LNCAP (cell line): ENCODE measurements at regions not wholly inside any gene's neighbourhood (a gene's known extent, or its start where the extent isn't known, plus 50 kb on each side); places are given as distances from the start of the nearest gene placed in this dataset.

Experiments used
- CTCF ChIP-seq: fragments of 450-650 bp; IDR thresholded peaks from 2 replicates; pipeline ENCODE4 v1.5.1; 2017; ENCODE audit warnings: mild to moderate bottlenecking

GRCh38 chr12:94740601-94741362 is 90.4 kb upstream of the TMCC3 start:
- no peak for TF ChIP-seq CTCF

- no peak for TF ChIP-seq CTCF
Measured at GRCh38 chr12:94736820-94737219, 86.5 kb upstream of the TMCC3 start.

DNA sequence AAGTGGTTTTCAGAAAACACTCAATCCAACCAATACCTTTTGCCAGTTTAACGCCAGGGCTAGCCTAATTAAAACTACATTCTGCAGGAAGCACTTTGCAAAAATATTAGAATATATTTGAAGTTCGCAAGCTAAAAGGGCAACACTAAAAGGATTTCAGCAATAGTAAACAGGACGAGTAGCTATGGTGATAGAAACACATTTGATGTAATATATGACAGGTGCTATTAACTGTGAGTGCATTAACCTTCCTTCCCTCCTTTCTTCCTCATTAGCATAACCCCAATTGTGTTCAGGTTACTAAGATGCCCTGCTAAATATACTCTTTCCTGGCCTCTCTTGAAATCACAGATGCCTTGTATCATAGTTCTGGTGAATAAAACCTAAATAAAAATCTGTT is 85.6 kb upstream of the TMCC3 start:
- no peak for TF ChIP-seq CTCF

GRCh38 chr12:94733727-94734126 is 83.4 kb upstream of the TMCC3 start:
- TF ChIP-seq CTCF = no peak

DNA sequence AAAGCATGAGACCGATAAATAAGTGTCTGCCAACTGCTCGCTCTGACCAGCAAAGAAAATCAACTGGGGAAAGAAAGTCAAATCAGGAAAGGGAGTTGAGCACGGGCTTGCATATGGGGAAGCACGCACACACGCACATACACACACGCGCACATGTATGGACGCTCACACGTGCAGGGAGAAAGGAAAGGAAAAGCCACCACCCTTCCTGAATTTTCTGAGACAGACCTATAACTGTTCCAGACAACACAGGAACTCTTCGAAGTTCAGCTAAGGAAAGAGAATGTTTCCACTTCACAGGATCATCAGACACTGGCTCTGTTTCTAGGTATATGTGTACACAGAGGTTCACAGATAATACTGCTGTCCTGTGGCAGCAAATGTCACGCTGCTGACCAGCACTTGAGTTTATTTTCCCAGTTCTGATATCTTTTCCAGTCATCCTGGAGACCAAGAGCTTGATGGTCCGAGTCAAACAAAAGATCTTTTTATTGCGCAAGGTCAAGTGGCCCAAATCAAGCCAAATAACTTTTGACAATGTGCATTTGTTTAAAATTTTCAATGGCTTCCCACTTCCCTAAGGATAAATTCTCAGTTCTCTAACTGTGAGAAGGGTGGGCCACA is 82.1 kb upstream of the TMCC3 start:
- no peak for TF ChIP-seq CTCF

GRCh38 chr12:94731733-94732360 is 81.5 kb upstream of the TMCC3 start:
- TF ChIP-seq CTCF = no peak

DNA sequence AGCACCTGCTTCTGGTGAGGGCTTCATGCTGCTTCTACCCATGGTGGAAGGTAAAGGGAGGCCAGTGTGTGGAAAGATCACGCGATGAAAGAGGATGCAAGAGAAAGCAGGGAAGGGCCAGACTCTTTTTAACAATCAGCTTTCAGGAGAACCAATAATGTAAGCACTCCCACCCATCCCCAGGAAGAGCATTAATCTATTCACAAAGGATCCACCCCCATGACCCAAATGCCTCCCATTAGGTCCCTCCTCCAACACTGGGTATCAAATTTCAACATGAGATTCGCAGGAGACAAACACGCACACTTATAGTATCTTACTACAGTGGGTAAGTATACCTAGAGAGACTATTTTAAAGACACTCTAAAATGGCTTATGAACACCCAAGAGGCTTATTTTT is 80.5 kb upstream of the TMCC3 start:
- TF ChIP-seq CTCF = no peak
